ENCODE measurements at regions not wholly inside any gene's neighbourhood (a gene's known extent, or its start where the extent isn't known, plus 50 kb on each side); places are given as distances from the start of the nearest gene placed in this dataset.

DNA sequence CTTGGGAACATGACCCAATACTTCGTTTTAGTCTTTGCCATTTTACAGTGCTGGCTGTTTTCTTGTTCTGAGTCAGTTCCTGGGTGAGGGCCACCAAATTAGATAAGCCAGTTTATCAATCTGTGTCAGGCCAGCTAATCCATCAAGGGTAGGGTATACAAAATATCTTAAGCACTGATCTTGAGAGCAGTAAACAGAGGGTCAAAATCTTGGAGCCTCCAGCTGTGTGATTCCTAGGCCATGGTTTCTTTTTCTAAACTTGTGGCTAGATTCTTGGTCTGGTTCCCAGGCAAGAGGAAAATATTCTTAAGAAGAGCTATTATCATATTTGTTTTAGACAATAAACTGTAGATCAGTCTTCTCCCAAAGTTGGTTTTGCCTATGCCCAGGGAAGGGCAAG is 1396.6 kb upstream of the PABPC4L start:
- no peak for TF ChIP-seq EP300 (IDR thresholded peaks at IDR 0.05)
- TF ChIP-seq CTCF (IDR thresholded peaks at IDR 0.05), result no peak
- no peak for TF ChIP-seq POLR2A (IDR thresholded peaks at IDR 0.05)
